RPMI7951 (cell line): ENCODE measurements at regions not wholly inside any gene's neighbourhood (a gene's known extent, or its start where the extent isn't known, plus 50 kb on each side); places are given as distances from the start of the nearest gene placed in this dataset.
A peak's percentile ranks its signal among the peaks of the same experiment; 100 is the strongest.

Source experiments
- DNase-seq: peaks from one replicate; pipeline ENCODE4 v3.0.0-alpha.2; 2012; ENCODE audit warnings: low read depth

- DNase-seq, result no peak
Measured at GRCh38 chr12:74906224-74906623, 303.4 kb downstream of the KCNC2 start.

- no peak for DNase-seq
Measured at GRCh38 chr12:74910831-74911230, 298.8 kb downstream of the KCNC2 start.

- no peak for DNase-seq
Measured at GRCh38 chr12:74914378-74914777, 295.3 kb downstream of the KCNC2 start.

GRCh38 chr12:74915718-74916117, 293.9 kb downstream of the KCNC2 start:
- peak; percentile 14 for DNase-seq

GRCh38 chr12:74917743-74918142, 291.9 kb downstream of the KCNC2 start:
- DNase-seq, result no peak

- DNase-seq, result no peak
Measured at GRCh38 chr12:74918291-74918690, 291.3 kb downstream of the KCNC2 start.

- no peak for DNase-seq
Measured at GRCh38 chr12:74922117-74922516, 287.5 kb downstream of the KCNC2 start.

- DNase-seq, result no peak
Measured at GRCh38 chr12:74922642-74923041, 287.0 kb downstream of the KCNC2 start.

GRCh38 chr12:74941670-74942069, 268.0 kb downstream of the KCNC2 start:
- DNase-seq, result no peak

- DNase-seq, result no peak
Measured at GRCh38 chr12:74945771-74946198, 263.9 kb downstream of the KCNC2 start.

GRCh38 chr12:74953697-74954096, 255.9 kb downstream of the KCNC2 start:
- no peak for DNase-seq

- no peak for DNase-seq
Measured at GRCh38 chr12:74957231-74957630, 252.4 kb downstream of the KCNC2 start.

- DNase-seq, result no peak
Measured at GRCh38 chr12:74957634-74958033, 252.0 kb downstream of the KCNC2 start.

- DNase-seq, result no peak
Measured at GRCh38 chr12:74959657-74960056, 250.0 kb downstream of the KCNC2 start.

- DNase-seq, result no peak
Measured at GRCh38 chr12:74963304-74963703, 246.3 kb downstream of the KCNC2 start.

GRCh38 chr12:74963867-74964331, 245.7 kb downstream of the KCNC2 start:
- DNase-seq, result no peak

GRCh38 chr12:74964390-74964789, 245.2 kb downstream of the KCNC2 start:
- no peak for DNase-seq

- DNase-seq, result no peak
Measured at GRCh38 chr12:74971201-74971600, 238.4 kb downstream of the KCNC2 start.

- no peak for DNase-seq
Measured at GRCh38 chr12:74977832-74978481, 231.7 kb downstream of the KCNC2 start.

- no peak for DNase-seq
Measured at GRCh38 chr12:74980510-74980909, 229.1 kb downstream of the KCNC2 start.

- DNase-seq, result no peak
Measured at GRCh38 chr12:74981541-74981940, 228.1 kb downstream of the KCNC2 start.

- no peak for DNase-seq
Measured at GRCh38 chr12:74983917-74984316, 225.7 kb downstream of the KCNC2 start.

- no peak for DNase-seq
Measured at GRCh38 chr12:74984631-74985030, 225.0 kb downstream of the KCNC2 start.
